A673 (cell line): ENCODE measurements at regions not wholly inside any gene's neighbourhood (a gene's known extent, or its start where the extent isn't known, plus 50 kb on each side); places are given as distances from the start of the nearest gene placed in this dataset.

Source experiments
- CTCF ChIP-seq: fragments of 300-800, 200-600 bp; sonication (generic); conservative IDR thresholded peaks from 2 replicates; pipeline ENCODE4 v1.5.1; 2017; ENCODE audit warnings: low read depth, mild to moderate bottlenecking, antibody characterized with exemption, low read length, moderate library complexity, mixed read lengths
- EZH2 ChIP-seq: fragments of 200-600 bp; sonication (generic); IDR thresholded peaks from 2 replicates; pipeline ENCODE4 v1.6.1; 2017; ENCODE audit warnings: borderline replicate concordance, low read depth, mild to moderate bottlenecking, mixed read lengths, antibody characterized with exemption, low read length; ENCODE audit not compliant: poor library complexity, severe bottlenecking

- no peak for TF ChIP-seq EZH2
- no peak for TF ChIP-seq CTCF
Observed at GRCh38 chrX:148316446-148316845, 184.0 kb upstream of the AFF2 start.
